ENCODE measurements at regions not wholly inside any gene's neighbourhood (a gene's known extent, or its start where the extent isn't known, plus 50 kb on each side); places are given as distances from the start of the nearest gene placed in this dataset.

- no peak for DNase-seq
These were observed 662.2 kb upstream of the ZNF608 start for GRCh38 chr5:125408448-125409233.

- no peak for DNase-seq
These were observed 662.9 kb upstream of the ZNF608 start for GRCh38 chr5:125409234-125409860.

GRCh38 chr5:125409861-125410536, 663.6 kb upstream of the ZNF608 start:
- DNase-seq: no peak

- no peak for DNase-seq
These were observed 664.2 kb upstream of the ZNF608 start for GRCh38 chr5:125410537-125411070.

- DNase-seq: no peak
These were observed 664.8 kb upstream of the ZNF608 start for GRCh38 chr5:125411071-125411743.

GRCh38 chr5:125411744-125412560, 665.5 kb upstream of the ZNF608 start:
- DNase-seq: no peak

- DNase-seq: no peak
These were observed 666.4 kb upstream of the ZNF608 start for GRCh38 chr5:125412561-125413495.

GRCh38 chr5:125413496-125414274, 667.2 kb upstream of the ZNF608 start:
- no peak for DNase-seq

GRCh38 chr5:125415126-125415525, 668.7 kb upstream of the ZNF608 start:
- no peak for DNase-seq

- no peak for DNase-seq
These were observed 669.6 kb upstream of the ZNF608 start for GRCh38 chr5:125416055-125416454.

- DNase-seq: no peak
These were observed 674.6 kb upstream of the ZNF608 start for GRCh38 chr5:125421006-125421405.

- DNase-seq: no peak
These were observed 675.9 kb upstream of the ZNF608 start for GRCh38 chr5:125422342-125422741.

GRCh38 chr5:125424402-125425141, 678.1 kb upstream of the ZNF608 start:
- DNase-seq: no peak

- no peak for DNase-seq
These were observed 683.1 kb upstream of the ZNF608 start for GRCh38 chr5:125429498-125429897.

GRCh38 chr5:125433457-125433856, 687.0 kb upstream of the ZNF608 start:
- no peak for DNase-seq

GRCh38 chr5:125439243-125439642, 692.8 kb upstream of the ZNF608 start:
- DNase-seq: no peak

- no peak for DNase-seq
These were observed 694.5 kb upstream of the ZNF608 start for GRCh38 chr5:125440905-125441304.

- DNase-seq: no peak
These were observed 700.5 kb upstream of the ZNF608 start for GRCh38 chr5:125446986-125447385.

- DNase-seq: no peak
These were observed 704.3 kb upstream of the ZNF608 start for GRCh38 chr5:125450771-125451170.

GRCh38 chr5:125451622-125452021, 705.2 kb upstream of the ZNF608 start:
- no peak for DNase-seq

All from SIG-M5 (cell line).